ENCODE measurements at regions not wholly inside any gene's neighbourhood (a gene's known extent, or its start where the extent isn't known, plus 50 kb on each side); places are given as distances from the start of the nearest gene placed in this dataset.

GRCh38 chr4:83725336-83726085 is 189.6 kb downstream of the GPAT3 start:
- DNase-seq (ENCODE audit: low read depth, low spot score) = peak; percentile 93
- Histone ChIP-seq H3K36me3 (ENCODE audit: insufficient read depth, low read length) (peaks cover 4% of the 10 kb centered on the region; the same call in 1 of the 2 replicates), H3K27ac (peak overlapping the region; percentile 100), H3K9me3 (ENCODE audit: low read depth, low read length) (no peaks in the 10 kb centered on the region; the same call in 1 of the 2 replicates), H3K9ac (ENCODE audit: insufficient read length) (peak overlapping the region; percentile 88), H3K4me3 (peak overlapping the region; percentile 72)
- TF ChIP-seq FOXP2 (optimal IDR thresholded peaks at IDR 0.05; ENCODE audit: control extremely low read depth, extremely low read length, insufficient read depth) (no peak), POLR2AphosphoS5 (IDR thresholded peaks at IDR 0.05; ENCODE audit: borderline replicate concordance, low read depth, low read length) (peak; percentile 62), EZH2 (IDR thresholded peaks at IDR 0.05) (no peak)

GRCh38 chr4:83724485-83725335 is 188.8 kb downstream of the GPAT3 start:
- TF ChIP-seq FOXP2 (optimal IDR thresholded peaks at IDR 0.05; ENCODE audit: control extremely low read depth, extremely low read length, insufficient read depth) (no peak), POLR2AphosphoS5 (IDR thresholded peaks at IDR 0.05; ENCODE audit: borderline replicate concordance, low read depth, low read length) (peak; percentile 77; the same call in 1 of the 2 replicates), EZH2 (IDR thresholded peaks at IDR 0.05) (no peak)
- H3K9ac ChIP-seq (ENCODE audit: insufficient read length) = peak overlapping the region; percentile 82
- H3K27ac ChIP-seq = peak overlapping the region; percentile 100
- H3K36me3 ChIP-seq (ENCODE audit: insufficient read depth, low read length) = peaks cover 4% of the 10 kb centered on the region; the same call in 1 of the 2 replicates
- H3K4me3 ChIP-seq = peak overlapping the region; percentile 76
- H3K9me3 ChIP-seq (ENCODE audit: low read depth, low read length) = no peaks in the 10 kb centered on the region; the same call in 1 of the 2 replicates
- peak; percentile 99 for DNase-seq (ENCODE audit: low read depth, low spot score)

- DNase-seq (ENCODE audit: low read depth, low spot score) = no peak
- H3K27ac ChIP-seq = peak overlapping the region; percentile 100
- peak overlapping the region; percentile 67 for H3K4me3 ChIP-seq
- H3K9ac ChIP-seq (ENCODE audit: insufficient read length) = peak overlapping the region; percentile 76
- H3K36me3 ChIP-seq (ENCODE audit: insufficient read depth, low read length) = peaks cover 4% of the 10 kb centered on the region; the same call in 1 of the 2 replicates
- TF ChIP-seq POLR2AphosphoS5 (IDR thresholded peaks at IDR 0.05; ENCODE audit: borderline replicate concordance, low read depth, low read length) = no peak
- no peaks in the 10 kb centered on the region for H3K9me3 ChIP-seq (ENCODE audit: low read depth, low read length)
Observed at GRCh38 chr4:83723609-83724008, 187.7 kb downstream of the GPAT3 start.

- Histone ChIP-seq H3K4me3 (peak overlapping the region; percentile 67), H3K27ac (peak overlapping the region; percentile 100), H3K36me3 (ENCODE audit: insufficient read depth, low read length) (peaks cover 8% of the 10 kb centered on the region; the same call in 1 of the 2 replicates), H3K9me3 (ENCODE audit: low read depth, low read length) (no peaks in the 10 kb centered on the region), H3K9ac (ENCODE audit: insufficient read length) (peak overlapping the region; percentile 76)
- no peak for DNase-seq (ENCODE audit: low read depth, low spot score)
- TF ChIP-seq EZH2 (IDR thresholded peaks at IDR 0.05) (no peak), POLR2AphosphoS5 (IDR thresholded peaks at IDR 0.05; ENCODE audit: borderline replicate concordance, low read depth, low read length) (peak; percentile 35; the same call in 1 of the 2 replicates)
Observed at GRCh38 chr4:83722730-83723269, 186.9 kb downstream of the GPAT3 start.

GRCh38 chr4:83716874-83717273 is 181.0 kb downstream of the GPAT3 start:
- Histone ChIP-seq H3K36me3 (ENCODE audit: insufficient read depth, low read length) (peaks cover 8% of the 10 kb centered on the region; the same call in 1 of the 2 replicates), H3K27ac (no peak overlapping the region), H3K9me3 (ENCODE audit: low read depth, low read length) (no peaks in the 10 kb centered on the region), H3K9ac (ENCODE audit: insufficient read length) (no peak overlapping the region), H3K4me3 (no peak overlapping the region)
- no peak for DNase-seq (ENCODE audit: low read depth, low spot score)
- no peak for TF ChIP-seq EZH2 (IDR thresholded peaks at IDR 0.05)
- no peak for TF ChIP-seq POLR2AphosphoS5 (IDR thresholded peaks at IDR 0.05; ENCODE audit: borderline replicate concordance, low read depth, low read length)
- TF ChIP-seq FOXP2 (optimal IDR thresholded peaks at IDR 0.05; ENCODE audit: control extremely low read depth, extremely low read length, insufficient read depth) = no peak

GRCh38 chr4:83712890-83713289 is 177.0 kb downstream of the GPAT3 start:
- DNase-seq (ENCODE audit: low read depth, low spot score) = no peak
- H3K36me3 ChIP-seq (ENCODE audit: insufficient read depth, low read length) = no peaks in the 10 kb centered on the region
- no peak overlapping the region for H3K4me3 ChIP-seq
- no peak overlapping the region for H3K27ac ChIP-seq
- TF ChIP-seq FOXP2 (optimal IDR thresholded peaks at IDR 0.05; ENCODE audit: control extremely low read depth, extremely low read length, insufficient read depth) (no peak), POLR2AphosphoS5 (IDR thresholded peaks at IDR 0.05; ENCODE audit: borderline replicate concordance, low read depth, low read length) (no peak), EZH2 (IDR thresholded peaks at IDR 0.05) (no peak)
- H3K9ac ChIP-seq (ENCODE audit: insufficient read length) = no peak overlapping the region
- no peaks in the 10 kb centered on the region for H3K9me3 ChIP-seq (ENCODE audit: low read depth, low read length)

GRCh38 chr4:83709627-83710026 is 173.7 kb downstream of the GPAT3 start:
- Histone ChIP-seq H3K9ac (ENCODE audit: insufficient read length) (no peak overlapping the region), H3K27ac (peak overlapping the region; percentile 53; the same call in 1 of the 2 replicates), H3K4me3 (no peak overlapping the region), H3K36me3 (ENCODE audit: insufficient read depth, low read length) (no peaks in the 10 kb centered on the region), H3K9me3 (ENCODE audit: low read depth, low read length) (no peaks in the 10 kb centered on the region)
- DNase-seq (ENCODE audit: low read depth, low spot score) = no peak
- no peak for TF ChIP-seq POLR2AphosphoS5 (IDR thresholded peaks at IDR 0.05; ENCODE audit: borderline replicate concordance, low read depth, low read length)
- no peak for TF ChIP-seq EZH2 (IDR thresholded peaks at IDR 0.05)
- no peak for TF ChIP-seq FOXP2 (optimal IDR thresholded peaks at IDR 0.05; ENCODE audit: control extremely low read depth, extremely low read length, insufficient read depth)
